Lower lobe of right lung (tissue), 2 donors: ENCODE measurements at regions not wholly inside any gene's neighbourhood (a gene's known extent, or its start where the extent isn't known, plus 50 kb on each side); places are given as distances from the start of the nearest gene placed in this dataset.
"Not testable (repeated sequence)": the region's sequence is repeated elsewhere in the genome, so short reads cannot be mapped to it uniquely, and the experiment has no call there.

Source experiments
- ATAC-seq, 2 donors: fragments of 200-7000 bp; cut with Tn5 transposase; one replicate each; pipeline ENCODE4 v1.9.1; 2020 to 2022; ENCODE audit warnings: mild to moderate bottlenecking in 2 of 2, moderate library complexity in 2 of 2
- DNase-seq: peaks from one replicate; pipeline ENCODE4 v3.0.0-alpha.2; 2020
- H3K27ac ChIP-seq: fragments of 200-600 bp; one replicate; pipeline ENCODE4 v1.8.0; 2022
- H3K27me3 ChIP-seq: fragments of 200-600 bp; one replicate; pipeline ENCODE4 v1.8.0; 2022; ENCODE audit warnings: low read depth
- H3K36me3 ChIP-seq: fragments of 200-600 bp; one replicate; pipeline ENCODE4 v1.8.0; 2022; ENCODE audit warnings: mild to moderate bottlenecking
- H3K4me1 ChIP-seq: fragments of 200-600 bp; one replicate; pipeline ENCODE4 v1.8.0; 2022
- H3K4me3 ChIP-seq: fragments of 200-600 bp; one replicate; pipeline ENCODE4 v1.8.0; 2022; ENCODE audit warnings: mild to moderate bottlenecking
- H3K9me3 ChIP-seq: fragments of 200-600 bp; one replicate; pipeline ENCODE4 v1.8.0; 2022
- CTCF ChIP-seq: fragments of 200-600 bp; IDR thresholded peaks from one replicate; pipeline ENCODE4 v1.8.0; 2022; ENCODE audit warnings: antibody characterized with exemption, mild to moderate bottlenecking
- intact Hi-C: fragments of 100-400 bp; cut with DNase I; formaldehyde crosslinking; loops from one replicate; pipeline ENCODE4 v1.11.0; 2022
- donor health status: DM: no; HTN: yes; CAD: no; lungs with severe emphysema.

- no peaks in the 10 kb centered on the region for H3K27me3 ChIP-seq
- intact Hi-C loops, result no loop called here
- H3K4me3 ChIP-seq, result no peak overlapping the region
- no peak for DNase-seq
- ATAC-seq, result peak in 1 of 2 donors; percentile 22
- H3K4me1 ChIP-seq, result peaks cover 20% of the 10 kb centered on the region
- H3K36me3 ChIP-seq, result no peaks in the 10 kb centered on the region
- H3K9me3 ChIP-seq, result no peaks in the 10 kb centered on the region
- TF ChIP-seq CTCF, result no peak
- no peak overlapping the region for H3K27ac ChIP-seq
Observed at GRCh38 chr10:114713525-114714090, 55.5 kb upstream of the ABLIM1 start.

GRCh38 chr10:114714281-114714741, 56.2 kb upstream of the ABLIM1 start:
- no peak for TF ChIP-seq CTCF
- H3K4me1 ChIP-seq, result peaks cover 26% of the 10 kb centered on the region
- no peak for DNase-seq
- H3K27me3 ChIP-seq, result no peaks in the 10 kb centered on the region
- no peak overlapping the region for H3K4me3 ChIP-seq
- no peaks in the 10 kb centered on the region for H3K9me3 ChIP-seq
- H3K36me3 ChIP-seq, result no peaks in the 10 kb centered on the region
- H3K27ac ChIP-seq, result peak overlapping the region; percentile 12
- ATAC-seq, result peak; percentile 58 to 65
- intact Hi-C loops, result no loop called here

GRCh38 chr10:114715171-114715670, 57.1 kb upstream of the ABLIM1 start:
- TF ChIP-seq CTCF, result no peak
- ATAC-seq (peak in 1 of 2 donors; percentile 31), DNase-seq (no peak)
- peaks cover 26% of the 10 kb centered on the region for H3K4me1 ChIP-seq
- H3K9me3 ChIP-seq, result no peaks in the 10 kb centered on the region
- peak overlapping the region; percentile 8 for H3K27ac ChIP-seq
- H3K36me3 ChIP-seq, result no peaks in the 10 kb centered on the region
- no peaks in the 10 kb centered on the region for H3K27me3 ChIP-seq
- no peak overlapping the region for H3K4me3 ChIP-seq
- intact Hi-C loops, result no loop called here

GRCh38 chr10:114716811-114717404, 58.8 kb upstream of the ABLIM1 start:
- Histone ChIP-seq H3K4me1 (peaks cover 26% of the 10 kb centered on the region), H3K9me3 (no peaks in the 10 kb centered on the region), H3K27ac (no peak overlapping the region), H3K4me3 (no peak overlapping the region), H3K36me3 (no peaks in the 10 kb centered on the region), H3K27me3 (no peaks in the 10 kb centered on the region)
- intact Hi-C loops, result no loop called here
- DNase-seq (no peak), ATAC-seq (no peak)
- no peak for TF ChIP-seq CTCF

GRCh38 chr10:114717881-114718280, 59.8 kb upstream of the ABLIM1 start:
- ATAC-seq, H3K36me3 ChIP-seq, intact Hi-C loops, DNase-seq, H3K4me3 ChIP-seq, H3K9me3 ChIP-seq, H3K27me3 ChIP-seq, H3K27ac ChIP-seq: not testable (repeated sequence)
- H3K4me1 ChIP-seq, result peaks cover 26% of the 10 kb centered on the region

GRCh38 chr10:114718374-114718773, 60.3 kb upstream of the ABLIM1 start:
- intact Hi-C loops, result no loop called here
- DNase-seq, result no peak
- Histone ChIP-seq H3K27me3 (no peaks in the 10 kb centered on the region), H3K27ac (no peak overlapping the region), H3K4me1 (peaks cover 26% of the 10 kb centered on the region), H3K4me3 (no peak overlapping the region), H3K9me3 (no peaks in the 10 kb centered on the region), H3K36me3 (no peaks in the 10 kb centered on the region)
- TF ChIP-seq CTCF, result no peak
- no peak for ATAC-seq
